ENCODE measurements at regions not wholly inside any gene's neighbourhood (a gene's known extent, or its start where the extent isn't known, plus 50 kb on each side); places are given as distances from the start of the nearest gene placed in this dataset.

GRCh38 chr21:28865488-28866186 is 127.0 kb downstream of the LTN1 start:
- WGBS = 92% methylated on average over 5 of the region's 5 CpGs
- H3K36me3 ChIP-seq = peaks cover 8% of the 10 kb centered on the region
- H3K4me1 ChIP-seq = no peaks in the 10 kb centered on the region
- no peaks in the 10 kb centered on the region for H3K27me3 ChIP-seq
- no peak for TF ChIP-seq POLR2AphosphoS5 (IDR thresholded peaks at IDR 0.05)
- no peak for TF ChIP-seq CTCF (IDR thresholded peaks at IDR 0.05)
- no peak for TF ChIP-seq POLR2A (IDR thresholded peaks at IDR 0.05)
- no peak for TF ChIP-seq EP300 (IDR thresholded peaks at IDR 0.05)
- H3K27ac ChIP-seq = no peak overlapping the region
- no peaks in the 10 kb centered on the region for H3K9me3 ChIP-seq
- DNase-seq (ENCODE audit: low spot score in 2 of 2) = no peak
- H3K4me3 ChIP-seq = no peak overlapping the region

GRCh38 chr21:28858424-28858823 is 134.3 kb downstream of the LTN1 start:
- Histone ChIP-seq H3K4me3 (no peak overlapping the region), H3K36me3 (no peaks in the 10 kb centered on the region), H3K9me3 (no peaks in the 10 kb centered on the region), H3K4me1 (no peaks in the 10 kb centered on the region), H3K27me3 (no peaks in the 10 kb centered on the region), H3K27ac (no peak overlapping the region)
- no peak for DNase-seq (ENCODE audit: low spot score in 2 of 2)
- TF ChIP-seq CTCF (IDR thresholded peaks at IDR 0.05) (no peak), POLR2A (IDR thresholded peaks at IDR 0.05) (no peak), EP300 (IDR thresholded peaks at IDR 0.05) (no peak), POLR2AphosphoS5 (IDR thresholded peaks at IDR 0.05) (no peak)
- WGBS = 84% methylated on average over 3 of the region's 3 CpGs

- H3K36me3 ChIP-seq = no peaks in the 10 kb centered on the region
- DNase-seq (ENCODE audit: low spot score in 2 of 2) = no peak
- 97% methylated on average over 2 of the region's 2 CpGs for WGBS
- no peak for TF ChIP-seq POLR2A (IDR thresholded peaks at IDR 0.05)
- no peak for TF ChIP-seq EP300 (IDR thresholded peaks at IDR 0.05)
- no peak for TF ChIP-seq POLR2AphosphoS5 (IDR thresholded peaks at IDR 0.05)
- TF ChIP-seq CTCF (IDR thresholded peaks at IDR 0.05) = no peak
- no peak overlapping the region for H3K27ac ChIP-seq
- no peak overlapping the region for H3K4me3 ChIP-seq
- no peaks in the 10 kb centered on the region for H3K4me1 ChIP-seq
- H3K9me3 ChIP-seq = no peaks in the 10 kb centered on the region
- H3K27me3 ChIP-seq = no peaks in the 10 kb centered on the region
These were observed 134.9 kb downstream of the LTN1 start for GRCh38 chr21:28857752-28858151.

- no peak for DNase-seq (ENCODE audit: low spot score in 2 of 2)
- Histone ChIP-seq H3K4me3 (no peak overlapping the region), H3K9me3 (no peaks in the 10 kb centered on the region), H3K36me3 (no peaks in the 10 kb centered on the region), H3K27me3 (no peaks in the 10 kb centered on the region), H3K27ac (no peak overlapping the region), H3K4me1 (no peaks in the 10 kb centered on the region)
- WGBS = 88% methylated on average over 4 of the region's 5 CpGs
- TF ChIP-seq CTCF (IDR thresholded peaks at IDR 0.05) (no peak), POLR2AphosphoS5 (IDR thresholded peaks at IDR 0.05) (no peak)
These were observed 136.0 kb downstream of the LTN1 start for GRCh38 chr21:28856588-28857250.

- H3K4me1 ChIP-seq = no peaks in the 10 kb centered on the region
- no peak overlapping the region for H3K27ac ChIP-seq
- no peaks in the 10 kb centered on the region for H3K9me3 ChIP-seq
- H3K36me3 ChIP-seq = no peaks in the 10 kb centered on the region
- no peak for DNase-seq (ENCODE audit: low spot score in 2 of 2)
- WGBS = 72% methylated on average over 5 of the region's 5 CpGs
- no peaks in the 10 kb centered on the region for H3K27me3 ChIP-seq
- TF ChIP-seq EP300 (IDR thresholded peaks at IDR 0.05) = no peak
- TF ChIP-seq CTCF (IDR thresholded peaks at IDR 0.05) = no peak
- TF ChIP-seq POLR2A (IDR thresholded peaks at IDR 0.05) = no peak
- no peak overlapping the region for H3K4me3 ChIP-seq
These were observed 140.0 kb downstream of the LTN1 start for GRCh38 chr21:28852706-28853105.

All from suprapubic skin (tissue), 4 donors.